ENCODE measurements at regions not wholly inside any gene's neighbourhood (a gene's known extent, or its start where the extent isn't known, plus 50 kb on each side); places are given as distances from the start of the nearest gene placed in this dataset.

GRCh38 chr2:142483653-142484052 is 352.8 kb upstream of the LRP1B start:
- no peaks in the 10 kb centered on the region for H3K36me3 ChIP-seq (ENCODE audit: insufficient read depth, low read length)
- no peaks in the 10 kb centered on the region for H4K20me1 ChIP-seq (ENCODE audit: insufficient read depth, low read length)
- H2AFZ ChIP-seq (ENCODE audit: low read length), result no peak overlapping the region
- no peak for TF ChIP-seq CTCF (IDR thresholded peaks at IDR 0.05; ENCODE audit: extremely low read depth, low read depth, low read length)
- no peaks in the 10 kb centered on the region for H3K4me1 ChIP-seq (ENCODE audit: insufficient read depth, low read length)
- H3K9me3 ChIP-seq (ENCODE audit: low read depth, low read length), result no peaks in the 10 kb centered on the region
- H3K79me2 ChIP-seq (ENCODE audit: insufficient read depth, low read length), result no peaks in the 10 kb centered on the region
- H3K4me3 ChIP-seq (ENCODE audit: insufficient read depth, low read length), result no peak overlapping the region
- no peak for DNase-seq (ENCODE audit: insufficient read length, low spot score, missing footprints)
- no peak overlapping the region for H3K4me2 ChIP-seq (ENCODE audit: insufficient read depth, low read length)
- no peak overlapping the region for H3K27ac ChIP-seq (ENCODE audit: low read depth, low read length)
- H3K27me3 ChIP-seq (ENCODE audit: insufficient read depth, low read length), result no peaks in the 10 kb centered on the region

GRCh38 chr2:142478206-142478605 is 347.4 kb upstream of the LRP1B start:
- H4K20me1 ChIP-seq (ENCODE audit: insufficient read depth, low read length), result no peaks in the 10 kb centered on the region
- no peaks in the 10 kb centered on the region for H3K27me3 ChIP-seq (ENCODE audit: insufficient read depth, low read length)
- no peaks in the 10 kb centered on the region for H3K4me1 ChIP-seq (ENCODE audit: insufficient read depth, low read length)
- H3K79me2 ChIP-seq (ENCODE audit: insufficient read depth, low read length), result no peaks in the 10 kb centered on the region
- no peaks in the 10 kb centered on the region for H3K36me3 ChIP-seq (ENCODE audit: insufficient read depth, low read length)
- TF ChIP-seq CTCF (IDR thresholded peaks at IDR 0.05; ENCODE audit: extremely low read depth, low read depth, low read length), result no peak
- H3K4me3 ChIP-seq (ENCODE audit: insufficient read depth, low read length), result no peak overlapping the region
- no peak overlapping the region for H3K27ac ChIP-seq (ENCODE audit: low read depth, low read length)
- H3K9me3 ChIP-seq (ENCODE audit: low read depth, low read length), result no peaks in the 10 kb centered on the region
- H2AFZ ChIP-seq (ENCODE audit: low read length), result no peak overlapping the region
- DNase-seq (ENCODE audit: insufficient read length, low spot score, missing footprints), result no peak
- no peak overlapping the region for H3K4me2 ChIP-seq (ENCODE audit: insufficient read depth, low read length)

- Histone ChIP-seq H3K4me1 (ENCODE audit: insufficient read depth, low read length) (no peaks in the 10 kb centered on the region), H3K36me3 (ENCODE audit: insufficient read depth, low read length) (no peaks in the 10 kb centered on the region), H4K20me1 (ENCODE audit: insufficient read depth, low read length) (no peaks in the 10 kb centered on the region), H3K9me3 (ENCODE audit: low read depth, low read length) (peaks cover 2% of the 10 kb centered on the region), H2AFZ (ENCODE audit: low read length) (no peak overlapping the region), H3K4me3 (ENCODE audit: insufficient read depth, low read length) (no peak overlapping the region), H3K27ac (ENCODE audit: low read depth, low read length) (no peak overlapping the region), H3K27me3 (ENCODE audit: insufficient read depth, low read length) (no peaks in the 10 kb centered on the region), H3K79me2 (ENCODE audit: insufficient read depth, low read length) (no peaks in the 10 kb centered on the region), H3K4me2 (ENCODE audit: insufficient read depth, low read length) (no peak overlapping the region)
- no peak for TF ChIP-seq CTCF (IDR thresholded peaks at IDR 0.05; ENCODE audit: extremely low read depth, low read depth, low read length)
- DNase-seq (ENCODE audit: insufficient read length, low spot score, missing footprints), result no peak
Observed at GRCh38 chr2:142472382-142472781, 341.6 kb upstream of the LRP1B start.

GRCh38 chr2:142467321-142467720 is 336.5 kb upstream of the LRP1B start:
- no peaks in the 10 kb centered on the region for H3K4me1 ChIP-seq (ENCODE audit: insufficient read depth, low read length)
- no peak overlapping the region for H3K4me2 ChIP-seq (ENCODE audit: insufficient read depth, low read length)
- H3K27ac ChIP-seq (ENCODE audit: low read depth, low read length), result no peak overlapping the region
- DNase-seq (ENCODE audit: insufficient read length, low spot score, missing footprints), result no peak
- H4K20me1 ChIP-seq (ENCODE audit: insufficient read depth, low read length), result no peaks in the 10 kb centered on the region
- peaks cover 2% of the 10 kb centered on the region for H3K9me3 ChIP-seq (ENCODE audit: low read depth, low read length)
- no peak for TF ChIP-seq CTCF (IDR thresholded peaks at IDR 0.05; ENCODE audit: extremely low read depth, low read depth, low read length)
- H3K36me3 ChIP-seq (ENCODE audit: insufficient read depth, low read length), result no peaks in the 10 kb centered on the region
- no peak overlapping the region for H3K4me3 ChIP-seq (ENCODE audit: insufficient read depth, low read length)
- H3K27me3 ChIP-seq (ENCODE audit: insufficient read depth, low read length), result no peaks in the 10 kb centered on the region
- H3K79me2 ChIP-seq (ENCODE audit: insufficient read depth, low read length), result no peaks in the 10 kb centered on the region
- H2AFZ ChIP-seq (ENCODE audit: low read length), result no peak overlapping the region

Data from osteoblast (primary cell).